PC-3 (cell line): ENCODE measurements at regions not wholly inside any gene's neighbourhood (a gene's known extent, or its start where the extent isn't known, plus 50 kb on each side); places are given as distances from the start of the nearest gene placed in this dataset.

Source experiments
- ATAC-seq: fragments of 200-7000 bp; cut with Tn5 transposase; 2 replicates; pipeline ENCODE4 v1.9.1; 2020; ENCODE audit warnings: mild to moderate bottlenecking, moderate library complexity
- BruUV-seq: library from RNA; stranded (reverse); fragments of 400-500 nt; replicated peaks from 2 replicates; lab custom pipeline; 2021; lab: Mats Ljungman, UMichigan
- CTCF ChIA-PET: fragments of 300-600 bp; sonication (Branson Sonifier 250); formaldehyde crosslinking; loops from one replicate; lab custom pipeline; 2022; ENCODE audit warnings: antibody characterized with exemption; lab: Charles Lee
- POLR2A ChIA-PET: fragments of 300-600 bp; sonication (Branson Sonifier 250); formaldehyde crosslinking; loops from one replicate; lab custom pipeline; 2022; ENCODE audit warnings: antibody characterized with exemption; ENCODE audit not compliant: unreplicated experiment; lab: Charles Lee
- DNase-seq: peaks from one replicate; pipeline ENCODE4 v3.0.0-alpha.2; 2015
- H2AFZ ChIP-seq: fragments of 300-600 bp; sonication (generic); 2 replicates; pipeline ENCODE4 v1.6.0; 2016; ENCODE audit warnings: antibody characterized with exemption, low read length
- H3F3A ChIP-seq: fragments of 300-600 bp; sonication (generic); one replicate; pipeline ENCODE4 v1.6.0; 2017; ENCODE audit warnings: antibody characterized with exemption, low read length, control low read depth, mild to moderate bottlenecking; ENCODE audit not compliant: unreplicated experiment
- H3K27ac ChIP-seq: fragments of 300-600 bp; sonication (generic); 2 replicates; pipeline ENCODE4 v1.5.1; 2016; ENCODE audit warnings: mild to moderate bottlenecking, low read length
- H3K27me3 ChIP-seq: fragments of 300-600 bp; sonication (generic); 2 replicates; pipeline ENCODE4 v1.6.1; 2016; ENCODE audit warnings: low read length, mixed read lengths
- H3K36me3 ChIP-seq: fragments of 300-600 bp; sonication (generic); 2 replicates; pipeline ENCODE4 v1.6.1; 2016; ENCODE audit warnings: low read depth, mixed run types, low read length, mixed read lengths
- H3K4me1 ChIP-seq: fragments of 300-600 bp; sonication (generic); 2 replicates; pipeline ENCODE4 v1.5.1; 2016; ENCODE audit warnings: low read length; ENCODE audit not compliant: insufficient read depth
- H3K4me2 ChIP-seq: fragments of 300-600 bp; sonication (generic); 2 replicates; pipeline ENCODE4 v1.6.0; 2016; ENCODE audit warnings: low read length
- H3K4me3 ChIP-seq: fragments of 300-600 bp; sonication (generic); 2 replicates; pipeline ENCODE4 v1.5.1; 2016; ENCODE audit warnings: mild to moderate bottlenecking, low read length, mixed read lengths
- H3K79me2 ChIP-seq: fragments of 300-600 bp; sonication (generic); 2 replicates; pipeline ENCODE4 v1.6.1; 2017; ENCODE audit warnings: low read length, mixed read lengths
- H3K9ac ChIP-seq: fragments of 300-600 bp; sonication (generic); 2 replicates; pipeline ENCODE4 v1.6.0; 2016; ENCODE audit warnings: mild to moderate bottlenecking, low read length
- H3K9me2 ChIP-seq: fragments of 300-600 bp; sonication (generic); replicated peaks from 2 replicates; pipeline ENCODE4 v1.6.1; 2016; ENCODE audit warnings: mixed run types, low read length, mixed read lengths
- H3K9me3 ChIP-seq: fragments of 300-600 bp; sonication (generic); 2 replicates; pipeline ENCODE4 v1.6.1; 2016; ENCODE audit warnings: low read length, mixed read lengths
- H4K20me1 ChIP-seq: fragments of 300-600 bp; sonication (generic); 2 replicates; pipeline ENCODE4 v1.6.1; 2016; ENCODE audit warnings: low read length, mixed read lengths
- EZH2 ChIP-seq: fragments of 300-600 bp; sonication (generic); IDR thresholded peaks from one replicate; pipeline ENCODE4 v1.6.1; 2017; ENCODE audit warnings: antibody characterized with exemption, mild to moderate bottlenecking, low read length; ENCODE audit not compliant: unreplicated experiment
- EZH2phosphoT487 ChIP-seq: fragments of 300-600 bp; sonication (generic); IDR thresholded peaks from 2 replicates; pipeline ENCODE4 v1.6.1; 2018; ENCODE audit warnings: mild to moderate bottlenecking, antibody characterized with exemption, low read length, borderline replicate concordance
- intact Hi-C: fragments of 100-400 bp; cut with micrococcal nuclease; formaldehyde crosslinking; loops from 2 replicates; pipeline ENCODE4 v1.9.0; 2023
- TF ChIP-seq, protein P1 (sequence below): fragments of 300-600 bp; sonication (generic); conservative IDR thresholded peaks from 2 replicates; pipeline ENCODE4 v1.5.1; 2017; ENCODE audit warnings: antibody characterized with exemption, low read depth, mild to moderate bottlenecking, low read length

DNA sequence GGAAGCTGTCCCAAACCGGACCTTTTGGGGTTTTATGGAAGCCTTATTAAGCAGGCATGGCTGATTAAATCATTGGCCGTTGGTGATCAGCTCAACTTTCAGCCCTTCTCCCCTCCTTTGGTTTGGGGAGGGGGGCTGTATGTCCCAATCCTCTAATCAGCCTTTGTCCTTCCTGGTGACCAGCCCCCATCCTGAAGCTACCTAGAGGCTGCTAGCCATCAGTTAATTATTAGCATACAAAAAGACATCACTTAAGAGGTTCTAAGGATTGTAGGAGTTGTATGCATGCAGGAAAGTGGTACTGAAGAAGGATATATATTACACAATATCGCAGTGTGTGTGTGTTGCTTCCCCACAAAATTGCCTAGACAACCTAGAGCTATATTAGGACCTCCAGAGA is 553.3 kb upstream of the FZD8 start:
- no peak for ATAC-seq

DNA sequence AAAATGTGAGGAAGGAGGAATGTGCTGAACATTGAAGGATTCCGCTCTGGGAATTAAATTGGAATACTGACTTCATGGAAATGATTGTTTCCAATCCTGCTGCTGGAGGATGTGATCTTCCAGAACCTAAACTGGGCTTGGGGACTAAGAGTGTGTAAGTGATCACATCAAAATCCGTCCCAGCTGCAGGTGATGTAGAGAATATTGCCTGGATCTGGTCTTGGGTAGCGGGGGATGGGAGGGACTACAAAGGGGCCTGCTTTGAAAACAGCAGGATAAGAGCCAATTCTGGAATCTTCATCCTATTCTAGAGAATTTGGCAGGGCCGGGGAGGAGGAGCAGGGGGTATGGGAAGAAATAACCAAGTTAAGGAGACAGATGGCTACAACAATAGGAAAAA is 552.2 kb upstream of the FZD8 start:
- H3K36me3 ChIP-seq: peaks cover 2% of the 10 kb centered on the region; the same call in 1 of the 2 replicates
- H4K20me1 ChIP-seq: no peaks in the 10 kb centered on the region
- no TSS peak for BruUV-seq
- H3K4me2 ChIP-seq: no peak overlapping the region
- no peak overlapping the region for H2AFZ ChIP-seq
- ChIA-PET POLR2A (no interaction called here), CTCF (no interaction called here)
- peaks cover 15% of the 10 kb centered on the region for H3K9me3 ChIP-seq
- no peak for DNase-seq
- H3K79me2 ChIP-seq: no peaks in the 10 kb centered on the region
- H3K9ac ChIP-seq: no peak overlapping the region
- H3K4me3 ChIP-seq: no peak overlapping the region
- H3F3A ChIP-seq: no peaks in the 10 kb centered on the region
- H3K27ac ChIP-seq: no peak overlapping the region
- H3K4me1 ChIP-seq: no peaks in the 10 kb centered on the region
- H3K9me2 ChIP-seq: no peaks in the 10 kb centered on the region
- intact Hi-C loops: no loop called here
- TF ChIP-seq EZH2: no peak
- no peak for TF ChIP-seq EZH2phosphoT487
- TF ChIP-seq, protein P1, sequence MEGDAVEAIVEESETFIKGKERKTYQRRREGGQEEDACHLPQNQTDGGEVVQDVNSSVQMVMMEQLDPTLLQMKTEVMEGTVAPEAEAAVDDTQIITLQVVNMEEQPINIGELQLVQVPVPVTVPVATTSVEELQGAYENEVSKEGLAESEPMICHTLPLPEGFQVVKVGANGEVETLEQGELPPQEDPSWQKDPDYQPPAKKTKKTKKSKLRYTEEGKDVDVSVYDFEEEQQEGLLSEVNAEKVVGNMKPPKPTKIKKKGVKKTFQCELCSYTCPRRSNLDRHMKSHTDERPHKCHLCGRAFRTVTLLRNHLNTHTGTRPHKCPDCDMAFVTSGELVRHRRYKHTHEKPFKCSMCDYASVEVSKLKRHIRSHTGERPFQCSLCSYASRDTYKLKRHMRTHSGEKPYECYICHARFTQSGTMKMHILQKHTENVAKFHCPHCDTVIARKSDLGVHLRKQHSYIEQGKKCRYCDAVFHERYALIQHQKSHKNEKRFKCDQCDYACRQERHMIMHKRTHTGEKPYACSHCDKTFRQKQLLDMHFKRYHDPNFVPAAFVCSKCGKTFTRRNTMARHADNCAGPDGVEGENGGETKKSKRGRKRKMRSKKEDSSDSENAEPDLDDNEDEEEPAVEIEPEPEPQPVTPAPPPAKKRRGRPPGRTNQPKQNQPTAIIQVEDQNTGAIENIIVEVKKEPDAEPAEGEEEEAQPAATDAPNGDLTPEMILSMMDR: no peak
- no peak for ATAC-seq
- H3K27me3 ChIP-seq: no peaks in the 10 kb centered on the region

More for the DNA sequence above, 553.3 kb upstream of the FZD8 start:
- Histone ChIP-seq H2AFZ (no peak overlapping the region), H3K9me2 (no peaks in the 10 kb centered on the region), H3F3A (no peaks in the 10 kb centered on the region), H3K36me3 (peaks cover 2% of the 10 kb centered on the region; the same call in 1 of the 2 replicates), H3K27me3 (no peaks in the 10 kb centered on the region), H3K9ac (no peak overlapping the region), H3K4me1 (no peaks in the 10 kb centered on the region), H3K9me3 (peaks cover 15% of the 10 kb centered on the region), H3K4me3 (no peak overlapping the region), H3K4me2 (no peak overlapping the region), H4K20me1 (no peaks in the 10 kb centered on the region), H3K27ac (no peak overlapping the region), H3K79me2 (no peaks in the 10 kb centered on the region)
- no TSS peak for BruUV-seq
- intact Hi-C loops: no loop called here
- ChIA-PET POLR2A (no interaction called here), CTCF (no interaction called here)
- no peak for DNase-seq
- TF ChIP-seq, protein P1: no peak

DNA sequence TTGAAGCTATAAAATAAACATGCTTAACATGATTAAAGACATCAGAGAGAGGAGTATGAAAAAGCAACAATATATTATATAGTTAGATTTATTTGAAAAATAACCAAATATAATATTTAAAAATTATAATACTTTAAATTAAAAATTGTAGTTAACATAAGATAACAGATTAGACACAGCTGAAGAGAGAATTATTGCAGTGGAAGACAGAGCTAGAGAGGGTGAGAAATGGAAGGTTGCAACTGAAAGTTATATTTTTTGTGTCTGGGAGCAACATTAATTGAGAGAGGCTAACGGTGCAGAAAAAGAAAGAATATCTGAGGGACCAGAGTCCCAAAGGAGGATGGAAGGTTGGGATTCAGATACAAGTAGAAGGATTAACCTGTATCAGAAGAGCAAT is 548.9 kb upstream of the FZD8 start:
- no peaks in the 10 kb centered on the region for H3K4me1 ChIP-seq
- no peaks in the 10 kb centered on the region for H4K20me1 ChIP-seq
- H3K27me3 ChIP-seq: no peaks in the 10 kb centered on the region
- H3K4me2 ChIP-seq: no peak overlapping the region
- H3K9me2 ChIP-seq: no peaks in the 10 kb centered on the region
- H3K36me3 ChIP-seq: peaks cover 2% of the 10 kb centered on the region; the same call in 1 of the 2 replicates
- intact Hi-C loops: no loop called here
- ATAC-seq: no peak
- H3F3A ChIP-seq: no peaks in the 10 kb centered on the region
- H3K4me3 ChIP-seq: no peak overlapping the region
- no peaks in the 10 kb centered on the region for H3K79me2 ChIP-seq
- H3K9ac ChIP-seq: no peak overlapping the region
- H2AFZ ChIP-seq: no peak overlapping the region
- ChIA-PET POLR2A (interaction anchor here (0.6 to 0.7 kb wide), 3 partner anchors 33 to 273 kb away, joined by 3 to 4 read pairs (median 3); no protein-coding TSS in a partner anchor), CTCF (no interaction called here)
- no TSS peak for BruUV-seq
- peaks cover 15% of the 10 kb centered on the region for H3K9me3 ChIP-seq
- no peak for DNase-seq
- H3K27ac ChIP-seq: no peak overlapping the region
- TF ChIP-seq EZH2 (no peak), EZH2phosphoT487 (no peak)
- TF ChIP-seq, protein P1: no peak
